Stimulated activated naive B cell treated with anti-CD40 and anti-IgM and Interleukin-4, amounts not matched to agents 10 μg/mL and 1 μg/mL and 100 μg/mL, for 72 hours (primary cell): ENCODE measurements at regions not wholly inside any gene's neighbourhood (a gene's known extent, or its start where the extent isn't known, plus 50 kb on each side); places are given as distances from the start of the nearest gene placed in this dataset.
A peak's percentile ranks its signal among the peaks of the same experiment; 100 is the strongest.
"Not testable (repeated sequence)": the region's sequence is repeated elsewhere in the genome, so short reads cannot be mapped to it uniquely, and the experiment has no call there.

Experiments used
- ATAC-seq, 2 donors: fragments of 150-1000 bp; cut with Tn5 transposase; replicated peaks; 2 replicates each; pipeline ENCODE4 v1.10.0; 2021; ENCODE audit warnings: moderate library complexity in 1 of 2
- DNase-seq: peaks from one replicate; pipeline ENCODE4 v3.0.0; 2021
- H3K27ac Mint-ChIP-seq: one replicate; pipeline ENCODE4 v1.8.0; 2022; ENCODE audit warnings: mild to moderate bottlenecking, mixed read lengths
- H3K27me3 Mint-ChIP-seq, 2 donors: one replicate each; pipeline ENCODE4 v1.8.0; 2022; ENCODE audit warnings: mixed read lengths in 2 of 2
- H3K36me3 Mint-ChIP-seq, 2 donors: one replicate each; pipeline ENCODE4 v1.8.0; 2022; ENCODE audit warnings: mixed read lengths in 2 of 2, mild to moderate bottlenecking in 1 of 2
- H3K4me1 Mint-ChIP-seq, 2 donors: one replicate each; pipeline ENCODE4 v1.8.0; 2022; ENCODE audit warnings: mixed read lengths in 2 of 2, mild to moderate bottlenecking in 1 of 2
- H3K4me3 Mint-ChIP-seq, 2 donors: one replicate each; pipeline ENCODE4 v1.8.0; 2022; ENCODE audit warnings: mild to moderate bottlenecking in 2 of 2, mixed read lengths in 2 of 2, moderate library complexity in 1 of 2
- H3K9me3 Mint-ChIP-seq, 2 donors: one replicate each; pipeline ENCODE4 v1.8.0; 2022; ENCODE audit warnings: mixed read lengths in 2 of 2, mild to moderate bottlenecking in 1 of 2

GRCh38 chr1:194081444-194081843 is 895.0 kb upstream of the B3GALT2 start:
- H3K9me3 Mint-ChIP-seq, result peaks cover 0 to 3% of the 10 kb centered on the region in 2 donors
- H3K4me3 Mint-ChIP-seq, result no peak overlapping the region
- peaks cover 3 to 6% of the 10 kb centered on the region in 2 donors for H3K4me1 Mint-ChIP-seq
- no peaks in the 10 kb centered on the region for H3K36me3 Mint-ChIP-seq
- H3K27me3 Mint-ChIP-seq, result no peaks in the 10 kb centered on the region
- DNase-seq, result no peak
- no peak overlapping the region for H3K27ac Mint-ChIP-seq
- ATAC-seq, result no peak

GRCh38 chr1:194080826-194081225 is 894.4 kb upstream of the B3GALT2 start:
- DNase-seq (no peak), ATAC-seq (no peak)
- Mint-ChIP-seq H3K36me3 (no peaks in the 10 kb centered on the region), H3K27ac (no peak overlapping the region), H3K9me3 (peaks cover 0 to 3% of the 10 kb centered on the region in 2 donors), H3K4me1 (peaks cover 3 to 6% of the 10 kb centered on the region in 2 donors), H3K4me3 (no peak overlapping the region), H3K27me3 (no peaks in the 10 kb centered on the region)

- H3K27me3 Mint-ChIP-seq, result no peaks in the 10 kb centered on the region
- ATAC-seq (peak; percentile 73 to 85), DNase-seq (no peak)
- H3K27ac Mint-ChIP-seq, result no peak overlapping the region
- H3K4me3 Mint-ChIP-seq, result no peak overlapping the region
- peaks cover 3 to 6% of the 10 kb centered on the region in 2 donors for H3K4me1 Mint-ChIP-seq
- H3K9me3 Mint-ChIP-seq, result peaks cover 0 to 3% of the 10 kb centered on the region in 2 donors
- H3K36me3 Mint-ChIP-seq, result no peaks in the 10 kb centered on the region
Observed at GRCh38 chr1:194078765-194079164, 892.4 kb upstream of the B3GALT2 start.

GRCh38 chr1:194076646-194077045 is 890.2 kb upstream of the B3GALT2 start:
- Mint-ChIP-seq H3K27me3 (no peaks in the 10 kb centered on the region), H3K9me3 (peaks cover 0 to 3% of the 10 kb centered on the region in 2 donors), H3K36me3 (no peaks in the 10 kb centered on the region), H3K27ac (no peak overlapping the region), H3K4me3 (no peak overlapping the region), H3K4me1 (peaks cover 3 to 6% of the 10 kb centered on the region in 2 donors)
- ATAC-seq (no peak), DNase-seq (no peak)

- ATAC-seq, result no peak
- Mint-ChIP-seq H3K4me1 (peaks cover 2 to 3% of the 10 kb centered on the region in 2 donors), H3K9me3 (peaks cover 0 to 3% of the 10 kb centered on the region in 2 donors), H3K27ac (no peak overlapping the region), H3K27me3 (no peaks in the 10 kb centered on the region), H3K4me3 (no peak overlapping the region), H3K36me3 (no peaks in the 10 kb centered on the region)
- no peak for DNase-seq
Observed at GRCh38 chr1:194073833-194074232, 887.4 kb upstream of the B3GALT2 start.

DNA sequence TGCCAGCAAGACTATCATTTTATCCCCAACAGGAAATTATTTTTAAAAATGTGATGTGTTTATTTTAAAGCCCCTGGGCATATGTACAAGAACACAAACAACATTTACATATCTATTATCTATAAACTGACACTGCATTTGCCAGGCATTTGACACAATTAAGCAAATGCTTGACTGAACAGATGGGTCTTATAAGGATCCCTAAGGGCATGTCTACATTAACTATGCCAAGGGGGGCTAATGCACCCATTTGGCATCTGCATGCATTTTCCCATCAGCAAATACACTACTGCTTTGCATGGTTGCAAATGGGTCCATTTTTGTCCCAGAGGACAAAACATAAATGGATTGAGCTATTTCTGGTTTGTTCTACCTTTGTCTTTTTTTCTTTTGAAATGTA is 884.8 kb upstream of the B3GALT2 start:
- H3K36me3 Mint-ChIP-seq, result no peaks in the 10 kb centered on the region
- no peaks in the 10 kb centered on the region for H3K27me3 Mint-ChIP-seq
- no peak overlapping the region for H3K27ac Mint-ChIP-seq
- no peak for ATAC-seq
- no peak for DNase-seq
- no peaks in the 10 kb centered on the region for H3K9me3 Mint-ChIP-seq
- H3K4me3 Mint-ChIP-seq, result no peak overlapping the region
- no peaks in the 10 kb centered on the region for H3K4me1 Mint-ChIP-seq

- Mint-ChIP-seq H3K36me3 (no peaks in the 10 kb centered on the region), H3K9me3 (no peaks in the 10 kb centered on the region), H3K4me1 (no peaks in the 10 kb centered on the region), H3K4me3 (no peak overlapping the region), H3K27ac (no peak overlapping the region), H3K27me3 (no peaks in the 10 kb centered on the region)
- DNase-seq (no peak), ATAC-seq (no peak)
Observed at GRCh38 chr1:194069831-194070218, 883.4 kb upstream of the B3GALT2 start.

GRCh38 chr1:194069168-194069830 is 882.9 kb upstream of the B3GALT2 start:
- DNase-seq, result no peak
- Mint-ChIP-seq H3K4me1 (no peaks in the 10 kb centered on the region), H3K27ac (no peak overlapping the region), H3K27me3 (no peaks in the 10 kb centered on the region), H3K36me3 (no peaks in the 10 kb centered on the region), H3K4me3 (no peak overlapping the region), H3K9me3 (no peaks in the 10 kb centered on the region)
- ATAC-seq, result no peak

DNA sequence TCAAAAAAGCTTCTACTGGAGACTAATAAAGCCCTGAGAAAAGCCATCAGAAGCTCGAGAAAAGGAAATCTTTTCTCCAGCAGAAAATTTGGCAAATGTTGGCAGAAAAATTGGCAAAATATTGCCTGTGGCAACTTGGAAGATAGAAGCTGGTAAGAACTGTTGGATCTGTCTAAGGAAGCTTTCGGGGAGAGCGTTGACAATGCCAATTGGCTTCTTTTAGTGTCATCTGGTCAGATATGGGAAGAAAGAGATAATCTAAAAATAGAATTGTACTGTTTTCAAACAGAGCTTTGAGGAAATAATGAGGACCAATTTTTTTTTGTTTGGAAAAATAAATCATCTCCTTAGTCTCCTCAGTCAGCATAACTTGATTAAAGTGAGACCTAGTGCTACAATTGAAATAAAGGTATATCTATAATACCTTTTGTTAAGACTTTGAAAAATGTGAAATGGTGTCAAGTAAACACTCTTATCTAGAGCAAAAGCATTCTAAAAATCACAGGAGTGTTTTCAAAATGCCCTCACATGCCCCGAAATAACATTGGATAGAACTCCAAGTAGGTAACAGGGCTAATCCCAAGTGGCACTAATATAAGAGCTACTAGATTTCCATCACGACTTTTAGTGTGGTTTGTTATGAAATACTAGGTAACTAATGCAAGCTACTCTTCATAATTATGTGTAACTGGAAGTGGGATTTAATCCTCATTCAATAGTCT is 882.2 kb upstream of the B3GALT2 start:
- Mint-ChIP-seq H3K4me1 (no peaks in the 10 kb centered on the region), H3K27ac (no peak overlapping the region), H3K9me3 (peaks cover 4% of the 10 kb centered on the region in 2 donors), H3K4me3 (no peak overlapping the region), H3K36me3 (no peaks in the 10 kb centered on the region), H3K27me3 (no peaks in the 10 kb centered on the region)
- DNase-seq (no peak), ATAC-seq (no peak)

DNA sequence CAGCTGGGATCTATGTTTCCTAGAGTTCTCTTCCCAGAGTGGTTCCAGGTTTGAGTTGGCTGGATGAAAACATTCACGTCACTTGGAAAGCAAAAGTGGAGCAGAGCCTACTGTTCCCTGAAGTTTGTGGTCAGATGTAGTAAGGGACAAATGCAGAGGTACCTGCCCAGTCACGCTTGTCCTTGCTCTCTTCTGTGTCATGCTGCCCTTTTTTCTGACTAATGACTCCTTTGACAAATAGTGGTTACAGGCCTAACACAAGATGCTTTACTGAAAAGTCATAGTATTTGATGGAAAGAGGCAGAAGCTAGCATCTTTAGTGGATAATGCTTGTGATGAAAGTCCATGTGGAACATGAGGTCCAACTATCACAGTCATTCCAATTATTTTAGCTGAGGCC is 881.4 kb upstream of the B3GALT2 start:
- peaks cover 4 to 5% of the 10 kb centered on the region in 2 donors for H3K9me3 Mint-ChIP-seq
- H3K36me3 Mint-ChIP-seq, result no peaks in the 10 kb centered on the region
- no peaks in the 10 kb centered on the region for H3K27me3 Mint-ChIP-seq
- H3K4me1 Mint-ChIP-seq, result no peaks in the 10 kb centered on the region
- DNase-seq (no peak), ATAC-seq (no peak)
- H3K27ac Mint-ChIP-seq, result no peak overlapping the region
- H3K4me3 Mint-ChIP-seq, result no peak overlapping the region

DNA sequence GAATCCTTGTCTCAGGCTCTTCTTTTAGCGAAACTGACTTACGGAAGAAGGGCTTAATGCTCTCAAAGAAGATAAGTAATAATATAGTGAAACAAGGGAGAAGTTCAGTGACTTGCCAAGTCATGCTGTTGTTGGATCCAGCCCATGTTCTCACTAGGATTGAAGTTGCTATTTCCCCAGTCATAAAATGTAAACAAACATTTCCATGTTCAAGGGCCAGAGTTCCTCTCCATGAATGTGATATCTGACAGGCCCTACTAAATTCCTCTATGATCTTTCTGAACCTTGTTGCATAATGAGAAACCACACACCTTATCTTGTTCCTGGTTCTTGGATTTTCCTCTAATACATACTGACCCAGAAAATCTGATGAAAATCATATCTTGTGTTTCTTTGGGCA is 876.5 kb upstream of the B3GALT2 start:
- ATAC-seq (no peak), DNase-seq (no peak)
- Mint-ChIP-seq H3K4me1 (no peaks in the 10 kb centered on the region), H3K27ac (no peak overlapping the region), H3K27me3 (no peaks in the 10 kb centered on the region), H3K9me3 (peaks cover 8 to 9% of the 10 kb centered on the region in 2 donors), H3K4me3 (no peak overlapping the region), H3K36me3 (no peaks in the 10 kb centered on the region)

GRCh38 chr1:194062526-194062925 is 876.1 kb upstream of the B3GALT2 start:
- peaks cover 8 to 9% of the 10 kb centered on the region in 2 donors for H3K9me3 Mint-ChIP-seq
- H3K36me3 Mint-ChIP-seq, result no peaks in the 10 kb centered on the region
- H3K4me1 Mint-ChIP-seq, result no peaks in the 10 kb centered on the region
- ATAC-seq (no peak), DNase-seq (no peak)
- H3K27ac Mint-ChIP-seq, result no peak overlapping the region
- no peaks in the 10 kb centered on the region for H3K27me3 Mint-ChIP-seq
- H3K4me3 Mint-ChIP-seq, result no peak overlapping the region

GRCh38 chr1:194060481-194060880 is 874.1 kb upstream of the B3GALT2 start:
- Mint-ChIP-seq H3K4me1 (no peaks in the 10 kb centered on the region), H3K27ac (no peak overlapping the region), H3K4me3 (no peak overlapping the region), H3K9me3 (peaks cover 8 to 9% of the 10 kb centered on the region in 2 donors), H3K27me3 (no peaks in the 10 kb centered on the region), H3K36me3 (no peaks in the 10 kb centered on the region)
- DNase-seq, result no peak
- no peak for ATAC-seq

DNA sequence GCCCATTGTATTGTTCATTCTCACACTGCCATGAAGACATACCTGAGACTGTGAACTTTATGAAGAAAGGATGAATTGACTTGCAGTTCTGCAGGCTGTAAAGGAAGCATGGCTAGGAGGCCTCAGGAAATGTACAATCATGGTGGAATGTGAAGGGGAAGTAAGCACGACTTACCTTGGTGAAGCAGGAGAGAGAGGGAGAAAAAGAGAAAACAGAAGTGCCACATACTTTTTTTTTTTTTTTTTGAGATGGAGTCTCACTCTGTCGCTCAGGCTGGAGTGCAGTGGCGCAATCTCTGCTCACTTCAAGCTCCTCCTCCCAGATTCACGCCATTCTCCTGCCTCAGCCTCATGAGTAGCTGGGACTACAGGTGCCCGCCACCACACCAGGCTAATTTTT is 871.9 kb upstream of the B3GALT2 start:
- H3K27ac Mint-ChIP-seq, DNase-seq, ATAC-seq, H3K27me3 Mint-ChIP-seq, H3K4me3 Mint-ChIP-seq, H3K4me1 Mint-ChIP-seq, H3K36me3 Mint-ChIP-seq, H3K9me3 Mint-ChIP-seq: not testable (repeated sequence)

DNA sequence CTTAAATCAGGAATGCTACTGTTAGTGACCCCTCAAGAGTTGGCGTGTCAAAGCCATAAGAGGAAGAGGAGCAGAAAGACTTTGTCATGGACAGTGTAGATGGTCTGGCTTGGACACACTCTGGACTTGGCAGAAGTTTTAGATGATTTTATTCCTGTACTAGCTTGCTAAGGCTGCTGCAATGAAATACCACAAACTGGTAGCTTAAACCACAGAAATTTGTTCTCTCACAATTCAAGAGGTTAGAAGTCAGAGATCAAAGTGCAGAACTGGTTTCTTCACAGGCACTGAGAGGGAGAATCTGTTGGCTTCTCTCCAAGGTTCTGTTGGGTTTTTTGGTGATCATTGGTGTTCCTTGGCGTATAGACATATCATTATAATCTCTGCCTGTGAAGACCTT is 869.8 kb upstream of the B3GALT2 start:
- no peaks in the 10 kb centered on the region for H3K27me3 Mint-ChIP-seq
- peaks cover 4% of the 10 kb centered on the region in 2 donors for H3K9me3 Mint-ChIP-seq
- no peak overlapping the region for H3K27ac Mint-ChIP-seq
- peaks cover 5 to 7% of the 10 kb centered on the region in 2 donors for H3K4me1 Mint-ChIP-seq
- H3K4me3 Mint-ChIP-seq, result no peak overlapping the region
- H3K36me3 Mint-ChIP-seq, result no peaks in the 10 kb centered on the region
- ATAC-seq (no peak), DNase-seq (no peak)
